ENCODE measurements at regions not wholly inside any gene's neighbourhood (a gene's known extent, or its start where the extent isn't known, plus 50 kb on each side); places are given as distances from the start of the nearest gene placed in this dataset.

- Mint-ChIP-seq H3K4me1 (no peaks in the 10 kb centered on the region), H3K27me3 (ENCODE audit: insufficient read depth, low read depth, poor library complexity) (peaks cover 4% of the 10 kb centered on the region), H3K4me3 (no peak overlapping the region), H3K9me3 (no peaks in the 10 kb centered on the region), H3K36me3 (ENCODE audit: low read depth) (no peaks in the 10 kb centered on the region), H3K27ac (no peak overlapping the region)
- Histone ChIP-seq H4K20me1 (replicated peaks; ENCODE audit: insufficient read depth) (no peaks in the 10 kb centered on the region), H3K36me3 (ENCODE audit: insufficient read depth) (no peaks in the 10 kb centered on the region), H3K9me2 (ENCODE audit: insufficient read depth) (no peaks in the 10 kb centered on the region), H3K27ac (ENCODE audit: low read depth) (no peak overlapping the region), H3K4me1 (ENCODE audit: insufficient read depth) (no peaks in the 10 kb centered on the region), H3F3A (replicated peaks; ENCODE audit: low read depth) (no peaks in the 10 kb centered on the region), H3K4me2 (no peak overlapping the region), H3K27me3 (ENCODE audit: insufficient read depth) (no peaks in the 10 kb centered on the region), H3K79me2 (replicated peaks; ENCODE audit: insufficient read depth) (no peaks in the 10 kb centered on the region), H3K4me3 (no peak overlapping the region), H2AFZ (no peak overlapping the region)
- ATAC-seq = no peak
- TF ChIP-seq ZNF462 (CRISPR knock-in tag; IDR thresholded peaks at IDR 0.05) = no peak
- no peak for TF ChIP-seq CREB1 (CRISPR knock-in tag; IDR thresholded peaks at IDR 0.05; ENCODE audit: low read depth)
- no peak for TF ChIP-seq ZNF331 (CRISPR knock-in tag; IDR thresholded peaks at IDR 0.05; ENCODE audit: low read depth)
- TF ChIP-seq STAT1 (IDR thresholded peaks at IDR 0.05; ENCODE audit: unreplicated experiment) = no peak
- TF ChIP-seq REST (IDR thresholded peaks at IDR 0.05; ENCODE audit: unreplicated experiment) = peak; percentile 61
- TF ChIP-seq NANOG (IDR thresholded peaks at IDR 0.05; ENCODE audit: borderline replicate concordance) = no peak
- no peak for TF ChIP-seq EZH2 (IDR thresholded peaks at IDR 0.05; ENCODE audit: low read depth, unreplicated experiment)
- no peak for DNase-seq (ENCODE audit: low spot score)
These were observed 173.0 kb upstream of the WSCD2 start for GRCh38 chr12:107955966-107956643.

Data from GM23338 (cell line).